SK-N-MC (cell line): ENCODE measurements at regions not wholly inside any gene's neighbourhood (a gene's known extent, or its start where the extent isn't known, plus 50 kb on each side); places are given as distances from the start of the nearest gene placed in this dataset.
"Not testable (repeated sequence)": the region's sequence is repeated elsewhere in the genome, so short reads cannot be mapped to it uniquely, and the experiment has no call there.

ENCODE experiments used
- EZH2 ChIP-seq: fragments of 200-600 bp; sonication (generic); IDR thresholded peaks from one replicate; pipeline ENCODE4 v1.6.1; 2017; ENCODE audit warnings: antibody characterized with exemption
- POLR2AphosphoS5 ChIP-seq: IDR thresholded peaks from 2 replicates; pipeline ENCODE4 v1.6.1; 2012; ENCODE audit warnings: mild to moderate bottlenecking, low read depth, low read length, borderline replicate concordance

DNA sequence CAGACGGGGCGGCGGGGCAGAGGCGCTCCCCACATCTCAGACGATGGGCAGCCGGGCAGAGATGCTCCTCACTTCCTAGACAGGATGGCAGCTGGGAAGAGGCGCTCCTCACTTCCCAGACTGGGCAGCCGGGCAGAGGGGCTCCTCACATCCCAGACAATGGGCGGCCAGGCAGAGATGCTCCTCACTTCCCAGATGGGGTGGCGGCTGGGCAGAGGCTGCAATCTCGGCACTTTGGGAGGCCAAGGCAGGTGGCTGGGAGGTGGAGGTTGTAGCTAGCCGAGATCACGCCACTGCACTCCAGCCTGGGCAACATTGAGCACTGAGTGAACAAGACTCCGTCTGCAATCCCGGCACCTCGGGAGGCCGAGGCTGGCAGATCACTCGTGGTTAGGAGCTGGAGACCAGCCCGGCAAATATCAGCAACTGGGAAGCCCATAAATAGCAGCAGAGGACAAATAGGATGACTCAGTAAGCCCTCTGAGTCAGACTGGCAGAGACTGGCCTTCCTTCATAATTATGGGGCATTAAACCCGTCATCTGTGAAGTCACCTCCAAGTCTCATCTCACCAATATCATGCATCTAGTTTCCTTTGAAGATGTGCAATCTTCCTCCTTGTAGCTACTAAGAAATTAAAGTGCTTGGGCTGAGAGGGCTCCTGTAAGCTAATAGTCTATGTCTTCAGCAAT lies 337.3 kb downstream of the GOLGA6L6 start:
- TF ChIP-seq EZH2, POLR2AphosphoS5: not testable (repeated sequence)
